ENCODE measurements at regions not wholly inside any gene's neighbourhood (a gene's known extent, or its start where the extent isn't known, plus 50 kb on each side); places are given as distances from the start of the nearest gene placed in this dataset.

GRCh38 chr18:73790587-73790986, 357.0 kb downstream of the FBXO15 start:
- no peak for DNase-seq (ENCODE audit: low spot score)

- no peak for DNase-seq (ENCODE audit: low spot score)
Observed at GRCh38 chr18:73787316-73787715, 360.3 kb downstream of the FBXO15 start.

GRCh38 chr18:73785300-73785699, 362.3 kb downstream of the FBXO15 start:
- DNase-seq (ENCODE audit: low spot score) = no peak

GRCh38 chr18:73784853-73785252, 362.8 kb downstream of the FBXO15 start:
- no peak for DNase-seq (ENCODE audit: low spot score)

- DNase-seq (ENCODE audit: low spot score) = no peak
Observed at GRCh38 chr18:73782405-73782804, 365.2 kb downstream of the FBXO15 start.

GRCh38 chr18:73780218-73780617, 367.4 kb downstream of the FBXO15 start:
- DNase-seq (ENCODE audit: low spot score) = no peak

GRCh38 chr18:73778032-73778359, 369.6 kb downstream of the FBXO15 start:
- no peak for DNase-seq (ENCODE audit: low spot score)

GRCh38 chr18:73777356-73778031, 370.1 kb downstream of the FBXO15 start:
- no peak for DNase-seq (ENCODE audit: low spot score)

- DNase-seq (ENCODE audit: low spot score) = no peak
Observed at GRCh38 chr18:73774811-73775509, 372.7 kb downstream of the FBXO15 start.

- DNase-seq (ENCODE audit: low spot score) = no peak
Observed at GRCh38 chr18:73768043-73768442, 379.6 kb downstream of the FBXO15 start.

- no peak for DNase-seq (ENCODE audit: low spot score)
Observed at GRCh38 chr18:73766910-73767515, 380.6 kb downstream of the FBXO15 start.

- DNase-seq (ENCODE audit: low spot score) = no peak
Observed at GRCh38 chr18:73758446-73758845, 389.2 kb downstream of the FBXO15 start.

GRCh38 chr18:73756256-73757091, 391.2 kb downstream of the FBXO15 start:
- DNase-seq (ENCODE audit: low spot score) = no peak

- DNase-seq (ENCODE audit: low spot score) = no peak
Observed at GRCh38 chr18:73752965-73753364, 394.7 kb downstream of the FBXO15 start.

GRCh38 chr18:73752546-73752945, 395.1 kb downstream of the FBXO15 start:
- DNase-seq (ENCODE audit: low spot score) = no peak

GRCh38 chr18:73750052-73750451, 397.6 kb downstream of the FBXO15 start:
- DNase-seq (ENCODE audit: low spot score) = no peak

GRCh38 chr18:73749304-73749703, 398.3 kb downstream of the FBXO15 start:
- no peak for DNase-seq (ENCODE audit: low spot score)

GRCh38 chr18:73748731-73749130, 398.9 kb downstream of the FBXO15 start:
- DNase-seq (ENCODE audit: low spot score) = no peak

GRCh38 chr18:73746101-73746500, 401.5 kb downstream of the FBXO15 start:
- no peak for DNase-seq (ENCODE audit: low spot score)

- no peak for DNase-seq (ENCODE audit: low spot score)
Observed at GRCh38 chr18:73742957-73743356, 404.7 kb downstream of the FBXO15 start.

- no peak for DNase-seq (ENCODE audit: low spot score)
Observed at GRCh38 chr18:73741946-73742345, 405.7 kb downstream of the FBXO15 start.

GRCh38 chr18:73739098-73739497, 408.5 kb downstream of the FBXO15 start:
- no peak for DNase-seq (ENCODE audit: low spot score)

All from SK-N-DZ (cell line).